Stimulated activated CD4-positive, alpha-beta T cell treated with anti-CD3 and anti-CD28 coated beads, Interleukin-4, amount 100 ng/mL, for 48 hours (primary cell): ENCODE measurements at regions not wholly inside any gene's neighbourhood (a gene's known extent, or its start where the extent isn't known, plus 50 kb on each side); places are given as distances from the start of the nearest gene placed in this dataset.
"Not testable (repeated sequence)": the region's sequence is repeated elsewhere in the genome, so short reads cannot be mapped to it uniquely, and the experiment has no call there.

ENCODE experiments used
- DNase-seq, 2 donors: peaks; one replicate each; pipeline ENCODE4 v3.0.0-alpha.2; 2020; ENCODE audit warnings: low read depth in 2 of 2

GRCh38 chr11:67940440-67940839 is 63.5 kb downstream of the UNC93B1 start:
- DNase-seq = not testable (repeated sequence)

DNA sequence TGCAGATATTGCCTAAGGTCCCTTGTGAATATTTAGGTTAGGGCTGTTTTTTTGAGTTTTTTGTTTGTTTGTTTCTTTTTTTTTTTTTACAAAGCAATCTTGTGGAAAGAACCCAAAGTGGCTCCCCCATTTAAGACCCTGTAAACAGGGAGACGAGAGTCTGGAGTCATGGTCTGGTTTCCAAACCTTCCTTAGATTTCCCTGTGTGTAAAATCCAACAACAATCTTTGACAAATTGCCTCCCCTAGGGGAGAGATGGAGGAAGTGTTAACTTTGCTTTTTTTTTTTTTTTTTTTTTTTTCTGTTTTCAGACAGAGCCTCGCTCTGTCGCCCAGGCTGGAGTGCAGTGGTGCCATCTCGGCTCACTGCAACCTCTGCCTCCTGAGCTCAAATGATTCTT is 64.9 kb downstream of the UNC93B1 start:
- DNase-seq = not testable (repeated sequence)

DNA sequence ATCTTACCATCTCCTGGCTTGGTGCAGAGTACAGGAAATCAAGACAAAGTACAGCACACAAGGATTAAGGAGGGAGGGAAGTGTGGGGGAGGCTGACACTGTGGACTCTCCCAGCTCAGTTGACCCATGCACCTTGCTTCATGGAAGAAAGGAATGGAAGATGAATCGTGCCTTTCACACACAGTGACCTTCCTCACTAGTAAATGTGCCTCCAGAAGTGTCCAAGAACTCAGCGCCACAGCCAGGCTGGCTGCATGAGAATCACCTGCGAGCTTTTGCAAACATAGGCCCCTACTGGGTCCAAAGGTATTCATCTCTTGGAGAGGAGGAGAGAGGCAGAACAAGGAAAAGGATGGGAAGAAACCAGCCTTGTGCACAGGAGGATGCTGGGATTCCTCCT is 65.5 kb downstream of the UNC93B1 start:
- not testable (repeated sequence) for DNase-seq

DNA sequence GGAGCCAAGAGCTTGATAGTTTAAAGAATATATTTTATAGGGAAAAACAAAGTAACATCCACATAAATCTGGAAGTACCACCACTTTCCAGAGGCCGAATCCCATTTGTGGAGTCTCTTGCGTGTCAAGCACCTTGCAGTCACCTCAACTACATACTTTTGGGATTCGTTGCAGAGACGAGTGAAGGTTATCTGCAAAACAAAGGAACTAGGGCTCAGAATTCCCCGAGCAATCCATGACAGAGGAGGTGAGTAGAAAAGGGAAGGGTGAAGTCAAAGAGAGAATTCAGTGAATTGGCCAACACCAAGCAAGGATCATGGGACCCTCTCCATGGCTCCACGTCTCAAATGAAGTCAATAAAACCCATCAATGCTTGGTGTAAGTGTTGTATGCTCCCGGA is 80.3 kb downstream of the UNC93B1 start:
- DNase-seq = not testable (repeated sequence)

DNA sequence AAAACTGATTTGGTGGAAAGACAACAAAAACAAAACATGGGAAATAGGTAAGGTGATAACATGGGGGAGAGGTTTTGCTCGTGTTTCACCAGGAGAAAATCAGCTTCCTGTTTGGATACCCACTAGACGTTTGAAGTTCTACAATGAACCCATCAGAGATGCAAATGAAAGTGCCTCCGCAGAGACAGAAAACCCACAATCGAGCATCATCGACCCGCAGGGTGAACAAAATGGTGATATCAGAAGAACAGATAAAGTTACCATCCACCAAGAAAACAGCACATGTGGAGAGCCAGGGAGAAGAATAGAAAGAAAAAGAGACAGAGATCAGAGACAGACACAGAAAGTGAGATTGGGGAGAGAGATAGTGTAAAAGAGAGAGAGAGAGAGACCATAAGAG is 83.4 kb downstream of the UNC93B1 start:
- peak in 1 of 2 donors; percentile 19 for DNase-seq

DNA sequence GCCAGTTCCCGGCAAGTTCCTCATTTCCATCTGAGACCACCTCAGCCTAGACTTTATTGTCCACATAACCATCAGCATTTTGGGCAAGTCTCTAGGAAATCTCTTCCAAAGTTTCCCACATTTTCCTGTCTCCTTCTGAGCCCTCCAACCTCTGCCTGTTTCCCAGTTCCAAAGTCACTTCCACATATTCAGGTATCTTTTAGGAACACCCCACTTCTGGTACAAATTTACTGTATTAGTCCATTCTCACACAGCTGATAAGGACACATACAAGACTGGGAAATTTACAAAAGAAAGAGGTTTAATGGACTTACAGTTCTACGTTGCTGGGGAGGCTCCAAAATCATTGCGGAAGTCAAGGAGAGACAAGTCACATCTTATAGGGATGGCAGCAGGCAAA is 91.7 kb downstream of the UNC93B1 start:
- not testable (repeated sequence) for DNase-seq

DNA sequence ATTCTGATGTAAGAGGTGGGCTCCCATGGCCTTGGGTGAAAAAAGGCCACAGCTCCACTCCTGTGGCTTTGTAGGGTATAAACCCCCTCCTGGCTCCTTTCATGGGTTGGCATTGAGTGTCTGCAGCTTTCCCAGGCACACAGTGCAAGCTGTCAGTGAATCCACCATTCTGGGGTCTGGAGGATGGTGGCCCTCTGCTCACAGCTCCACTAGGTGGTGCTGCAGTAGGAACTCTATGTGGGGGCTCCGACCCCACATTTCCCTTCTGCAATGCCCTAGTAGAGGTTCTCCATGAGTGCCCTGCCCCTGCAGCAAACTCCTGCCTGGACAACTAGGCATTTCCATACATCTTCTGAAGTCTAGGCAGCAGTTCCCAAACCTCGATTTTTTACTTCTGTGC is 92.7 kb downstream of the UNC93B1 start:
- DNase-seq = not testable (repeated sequence)

GRCh38 chr11:67910803-67911202 is 93.1 kb downstream of the UNC93B1 start:
- not testable (repeated sequence) for DNase-seq

DNA sequence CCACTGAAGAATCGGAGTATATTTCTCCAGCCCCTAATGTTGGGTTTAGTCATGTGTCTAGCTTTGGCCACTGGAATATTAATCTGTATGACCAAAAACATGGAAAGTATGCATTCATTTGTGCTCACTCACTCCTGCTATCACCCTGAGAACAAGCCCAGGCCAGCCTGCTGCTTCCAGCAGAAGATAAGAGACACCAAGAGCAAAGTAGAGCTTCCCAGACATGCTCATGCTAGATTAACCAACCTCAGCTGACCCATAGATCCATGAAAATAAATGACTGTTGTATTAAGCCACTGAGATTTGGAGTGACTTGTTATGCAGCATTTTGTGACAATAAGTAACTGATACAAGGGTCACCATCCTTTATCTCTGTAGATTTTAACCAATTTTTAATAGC is 96.9 kb downstream of the UNC93B1 start:
- DNase-seq = not testable (repeated sequence)

DNA sequence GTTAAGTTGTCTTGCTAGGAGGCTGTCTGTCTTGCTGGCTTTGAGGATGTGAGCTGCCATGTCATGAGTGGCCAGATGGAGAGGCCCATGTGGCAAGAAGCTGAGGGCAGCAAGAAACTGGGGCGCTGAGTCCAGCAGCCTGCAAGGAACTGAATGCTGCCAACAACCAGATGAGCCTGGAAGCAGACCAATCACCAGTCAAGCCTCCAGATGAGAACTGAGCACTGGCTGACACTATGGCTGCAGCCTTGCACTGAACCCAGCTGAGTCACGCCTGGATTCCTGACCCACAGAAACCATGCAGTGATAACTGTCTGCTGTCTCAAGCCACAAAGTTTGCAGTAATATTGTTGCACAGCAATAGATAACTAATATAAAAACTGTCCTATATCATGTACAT is 104.4 kb downstream of the UNC93B1 start:
- DNase-seq = not testable (repeated sequence)

GRCh38 chr11:67893487-67893886 is 110.4 kb downstream of the UNC93B1 start:
- not testable (repeated sequence) for DNase-seq

DNA sequence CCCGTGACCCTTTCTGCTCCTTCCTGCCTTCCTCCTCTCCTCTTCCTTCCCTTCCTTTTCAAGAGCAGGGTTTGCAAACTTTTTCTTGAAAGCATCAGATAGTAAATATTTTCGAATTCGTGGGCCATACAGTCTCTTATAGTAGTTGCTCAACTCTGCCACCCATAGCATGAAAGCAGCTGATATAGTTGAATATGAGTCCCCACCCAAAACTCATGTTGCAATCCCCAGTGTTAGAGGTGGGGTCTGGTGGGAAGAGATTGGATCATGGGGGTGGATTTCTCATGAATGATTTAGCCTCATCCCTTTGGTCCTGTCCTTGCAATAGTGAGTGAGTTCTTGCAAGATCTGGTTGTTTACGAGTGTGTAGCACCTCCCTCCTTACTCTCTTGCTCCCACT is 114.3 kb downstream of the UNC93B1 start:
- not testable (repeated sequence) for DNase-seq

GRCh38 chr11:67888056-67888455 is 115.8 kb downstream of the UNC93B1 start:
- DNase-seq = not testable (repeated sequence)

- not testable (repeated sequence) for DNase-seq
Measured at GRCh38 chr11:67886672-67887071, 117.2 kb downstream of the UNC93B1 start.

- DNase-seq = not testable (repeated sequence)
Measured at GRCh38 chr11:67886207-67886606, 117.7 kb downstream of the UNC93B1 start.

DNA sequence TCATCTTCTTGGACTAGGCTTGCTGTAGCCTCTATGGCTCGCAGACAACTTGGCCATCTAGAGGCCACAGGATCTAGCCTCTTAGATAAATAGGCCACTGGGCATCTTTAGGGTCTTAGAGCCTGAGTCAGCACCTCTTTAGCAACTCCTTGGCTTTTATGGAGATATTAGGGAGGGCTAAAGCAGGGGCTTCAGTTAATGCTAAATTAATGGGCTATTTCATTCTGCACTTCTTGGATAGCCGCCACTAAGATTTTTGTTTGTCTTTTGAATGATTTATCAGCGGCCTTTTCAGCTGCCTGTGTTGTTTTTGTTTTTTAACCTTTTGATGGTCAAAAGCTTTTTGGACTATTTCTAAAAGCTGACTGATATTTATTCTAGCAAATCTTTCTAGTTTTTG is 118.3 kb downstream of the UNC93B1 start:
- not testable (repeated sequence) for DNase-seq

GRCh38 chr11:67884761-67885558 is 118.9 kb downstream of the UNC93B1 start:
- peak in 1 of 2 donors; percentile 27 for DNase-seq

DNA sequence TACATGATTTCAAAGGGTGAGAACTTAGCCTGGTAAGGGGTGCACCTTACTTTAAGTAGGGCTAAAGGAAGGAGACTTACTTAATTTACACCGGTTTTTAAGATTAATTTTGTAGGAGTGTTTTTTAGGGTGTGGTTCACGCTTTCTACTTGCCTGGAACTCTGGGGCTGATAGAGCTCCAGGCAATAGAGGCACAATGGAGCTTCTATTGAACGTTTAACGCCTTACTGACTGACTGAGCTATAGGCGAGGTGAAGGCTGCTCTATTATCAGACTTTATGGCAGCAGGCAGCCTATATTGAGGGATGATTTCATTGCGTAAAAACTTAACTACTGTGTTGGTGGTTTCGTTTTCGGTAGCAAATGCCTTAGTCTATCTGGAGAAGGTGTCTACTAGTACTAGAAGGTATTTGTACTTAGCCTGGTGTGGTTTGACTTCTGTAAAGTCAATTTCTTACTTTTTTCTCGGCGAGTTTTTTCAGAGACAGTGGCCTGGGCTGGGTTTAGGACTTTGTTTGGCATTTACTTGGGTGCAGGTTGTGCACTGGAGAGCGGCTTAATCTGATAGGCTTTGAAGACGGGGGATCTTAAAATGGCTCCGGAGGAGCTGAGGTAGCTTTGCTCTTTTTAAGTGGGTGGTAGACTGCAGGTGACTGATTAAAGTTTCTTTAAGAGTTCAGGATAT is 119.7 kb downstream of the UNC93B1 start:
- not testable (repeated sequence) for DNase-seq

DNA sequence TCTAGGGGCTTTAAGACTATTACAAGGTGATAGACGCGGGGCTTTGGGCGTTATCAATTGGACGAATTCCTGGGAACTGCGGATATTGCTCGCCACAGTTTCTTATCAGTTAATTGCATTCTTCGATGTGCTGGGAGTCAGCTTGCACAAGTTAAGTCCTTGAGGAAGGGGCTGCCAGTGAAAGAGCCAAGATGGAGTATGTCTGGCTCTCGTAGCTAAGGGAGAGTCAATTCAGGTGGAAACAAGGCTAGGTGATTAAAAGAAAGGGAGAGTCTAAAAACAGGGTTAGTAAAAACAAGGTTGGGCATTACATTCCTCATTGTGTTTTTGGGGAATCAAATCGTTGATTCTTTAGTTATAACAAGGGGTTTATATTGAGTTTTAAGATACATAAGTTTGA is 121.6 kb downstream of the UNC93B1 start:
- not testable (repeated sequence) for DNase-seq

DNA sequence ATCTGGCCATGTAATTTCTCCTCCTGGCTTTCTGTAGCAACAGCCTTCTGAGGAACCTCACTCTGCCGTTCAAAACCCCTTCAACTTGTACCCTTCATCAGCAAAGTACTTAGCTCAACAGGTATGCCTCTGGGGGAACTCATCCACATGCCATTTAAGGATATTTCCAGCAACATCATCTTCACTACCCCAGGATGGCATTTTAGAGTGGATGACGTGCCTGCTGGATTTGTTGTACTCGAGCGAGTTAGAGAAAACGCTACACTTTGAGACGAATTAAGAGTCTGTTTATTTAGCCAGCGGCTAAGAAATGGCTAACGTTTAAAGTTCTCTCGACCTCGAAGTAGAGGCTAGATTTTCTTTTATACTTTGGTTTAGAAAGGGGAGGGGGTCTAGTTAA is 122.1 kb downstream of the UNC93B1 start:
- DNase-seq = not testable (repeated sequence)

GRCh38 chr11:67880594-67881196 is 123.2 kb downstream of the UNC93B1 start:
- not testable (repeated sequence) for DNase-seq

DNA sequence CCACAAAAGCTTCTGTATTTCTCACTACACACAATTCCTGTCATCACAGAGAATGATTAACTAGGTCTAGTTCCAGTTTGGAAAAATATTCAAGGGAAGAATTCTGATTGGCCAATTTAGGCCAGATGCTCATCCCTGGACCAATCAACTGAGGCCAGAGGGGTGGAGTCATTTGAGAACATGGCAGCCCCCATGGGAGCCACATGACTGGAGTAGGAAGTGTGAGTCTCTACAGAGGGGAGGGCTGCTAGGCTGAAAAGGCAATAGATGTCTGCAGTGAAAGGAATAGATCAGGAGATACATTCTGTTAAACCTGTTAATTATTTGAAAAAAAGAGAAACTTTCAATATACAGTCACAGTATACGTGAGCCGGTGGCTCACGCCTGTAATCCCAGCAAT is 125.2 kb downstream of the UNC93B1 start:
- DNase-seq = not testable (repeated sequence)

GRCh38 chr11:67877316-67877715 is 126.6 kb downstream of the UNC93B1 start:
- DNase-seq = not testable (repeated sequence)
